ENCODE measurements at regions not wholly inside any gene's neighbourhood (a gene's known extent, or its start where the extent isn't known, plus 50 kb on each side); places are given as distances from the start of the nearest gene placed in this dataset.

DNA sequence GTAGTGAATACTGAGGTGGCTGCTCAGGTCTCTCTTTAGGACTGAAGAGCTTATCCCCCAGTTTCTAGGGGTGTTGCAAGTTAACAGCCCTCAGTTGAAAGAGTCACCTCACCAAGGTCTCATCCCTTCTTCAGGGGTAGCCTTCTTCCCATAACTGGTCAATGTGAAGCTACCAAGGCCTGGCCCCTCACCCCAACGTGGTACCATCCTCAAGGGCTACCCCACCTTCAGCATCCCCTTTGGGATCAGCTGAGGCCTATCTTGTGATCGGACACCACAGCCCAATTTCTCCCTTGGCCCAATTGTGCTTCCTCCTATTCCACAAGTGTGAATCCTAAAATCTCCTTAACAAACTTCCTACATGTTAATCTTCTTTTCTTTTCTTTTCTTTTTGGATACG, 289.5 kb upstream of the MKLN1 start:
- H3K36me3 ChIP-seq (ENCODE audit: control insufficient read depth in 2 of 2, extremely low read depth in 1 of 2, insufficient read depth in 2 of 2, low read length in 2 of 2), result no peaks in the 10 kb centered on the region
- dilution Hi-C loops (cut with MboI; ENCODE audit: extremely low pct_ligation_motif_present, low sequenced_read_pairs), result no loop called here
- no peak overlapping the region for H3K4me3 ChIP-seq (ENCODE audit: control insufficient read depth in 2 of 3, extremely low read depth in 1 of 3, insufficient read depth in 2 of 3, low read depth in 1 of 3, low read length in 3 of 3)
- H3K9ac ChIP-seq (ENCODE audit: control insufficient read depth, extremely low read depth, insufficient read depth, low read length), result no peak overlapping the region
- H3K27ac ChIP-seq (ENCODE audit: control insufficient read depth, insufficient read depth, low read length), result no peak overlapping the region
- no peaks in the 10 kb centered on the region for H3K27me3 ChIP-seq (ENCODE audit: control insufficient read depth, extremely low read depth, insufficient read depth, low read length)
- no peaks in the 10 kb centered on the region for H3K9me3 ChIP-seq (ENCODE audit: control insufficient read depth, low read depth, low read length)
- no peaks in the 10 kb centered on the region for H3K9me1 ChIP-seq (ENCODE audit: control insufficient read depth, extremely low read depth, insufficient read depth, low read length)
- FAIRE-seq, result no peak
- H2AFZ ChIP-seq (ENCODE audit: control insufficient read depth, low read length), result no peak overlapping the region
- no peaks in the 10 kb centered on the region for H4K20me1 ChIP-seq (ENCODE audit: control insufficient read depth, extremely low read depth, insufficient read depth, low read length)
- H3K79me2 ChIP-seq (ENCODE audit: control insufficient read depth, insufficient read depth, low read length), result peaks cover 6% of the 10 kb centered on the region
- peaks cover 8% of the 10 kb centered on the region for H3K4me1 ChIP-seq (ENCODE audit: control insufficient read depth, extremely low read depth, insufficient read depth, low read length)
- no peak overlapping the region for H3K4me2 ChIP-seq (ENCODE audit: control insufficient read depth, extremely low read depth, insufficient read depth, low read depth, low read length)
- TF ChIP-seq, protein P1, sequence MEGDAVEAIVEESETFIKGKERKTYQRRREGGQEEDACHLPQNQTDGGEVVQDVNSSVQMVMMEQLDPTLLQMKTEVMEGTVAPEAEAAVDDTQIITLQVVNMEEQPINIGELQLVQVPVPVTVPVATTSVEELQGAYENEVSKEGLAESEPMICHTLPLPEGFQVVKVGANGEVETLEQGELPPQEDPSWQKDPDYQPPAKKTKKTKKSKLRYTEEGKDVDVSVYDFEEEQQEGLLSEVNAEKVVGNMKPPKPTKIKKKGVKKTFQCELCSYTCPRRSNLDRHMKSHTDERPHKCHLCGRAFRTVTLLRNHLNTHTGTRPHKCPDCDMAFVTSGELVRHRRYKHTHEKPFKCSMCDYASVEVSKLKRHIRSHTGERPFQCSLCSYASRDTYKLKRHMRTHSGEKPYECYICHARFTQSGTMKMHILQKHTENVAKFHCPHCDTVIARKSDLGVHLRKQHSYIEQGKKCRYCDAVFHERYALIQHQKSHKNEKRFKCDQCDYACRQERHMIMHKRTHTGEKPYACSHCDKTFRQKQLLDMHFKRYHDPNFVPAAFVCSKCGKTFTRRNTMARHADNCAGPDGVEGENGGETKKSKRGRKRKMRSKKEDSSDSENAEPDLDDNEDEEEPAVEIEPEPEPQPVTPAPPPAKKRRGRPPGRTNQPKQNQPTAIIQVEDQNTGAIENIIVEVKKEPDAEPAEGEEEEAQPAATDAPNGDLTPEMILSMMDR (optimal IDR thresholded peaks at IDR 0.05 in 1 of 3, IDR thresholded peaks at IDR 0.05 in 1 of 3, conservative IDR thresholded peaks at IDR 0.05 in 1 of 3; ENCODE audit: extremely low read depth in 1 of 3, insufficient read depth in 2 of 3, low read length in 3 of 3), result no peak
- no peak for TF ChIP-seq EZH2 (IDR thresholded peaks at IDR 0.05; ENCODE audit: low read length)
- DNase-seq (ENCODE audit: low read depth, low spot score), result no peak

DNA sequence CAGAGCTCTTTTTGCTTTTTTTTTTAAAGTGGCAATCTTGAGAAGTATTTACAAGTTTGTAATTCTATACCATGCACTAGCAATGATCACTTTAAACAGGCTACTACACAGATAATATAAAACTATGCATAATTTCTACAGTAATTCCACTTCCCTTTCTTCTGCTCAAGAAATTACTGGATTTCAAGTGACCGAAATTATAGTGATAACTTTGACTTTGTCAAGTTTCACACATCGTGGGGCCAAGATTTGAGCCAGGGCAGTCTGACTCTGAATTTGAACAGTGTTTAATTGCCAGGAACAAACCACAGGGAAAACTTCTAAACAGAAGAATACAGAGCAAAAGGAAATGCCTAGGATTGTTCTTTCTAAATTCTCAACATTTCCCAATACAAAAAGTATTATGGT, 288.3 kb upstream of the MKLN1 start:
- no peak overlapping the region for H3K4me2 ChIP-seq (ENCODE audit: control insufficient read depth, extremely low read depth, insufficient read depth, low read depth, low read length)
- dilution Hi-C loops (cut with MboI; ENCODE audit: extremely low pct_ligation_motif_present, low sequenced_read_pairs), result no loop called here
- FAIRE-seq, result no peak
- H3K9me3 ChIP-seq (ENCODE audit: control insufficient read depth, low read depth, low read length), result no peaks in the 10 kb centered on the region
- no peak overlapping the region for H2AFZ ChIP-seq (ENCODE audit: control insufficient read depth, low read length)
- no peaks in the 10 kb centered on the region for H4K20me1 ChIP-seq (ENCODE audit: control insufficient read depth, extremely low read depth, insufficient read depth, low read length)
- TF ChIP-seq, protein P1 (optimal IDR thresholded peaks at IDR 0.05 in 1 of 3, IDR thresholded peaks at IDR 0.05 in 1 of 3, conservative IDR thresholded peaks at IDR 0.05 in 1 of 3; ENCODE audit: extremely low read depth in 1 of 3, insufficient read depth in 2 of 3, low read length in 3 of 3), result no peak
- TF ChIP-seq EZH2 (IDR thresholded peaks at IDR 0.05; ENCODE audit: low read length), result no peak
- no peaks in the 10 kb centered on the region for H3K36me3 ChIP-seq (ENCODE audit: control insufficient read depth in 2 of 2, extremely low read depth in 1 of 2, insufficient read depth in 2 of 2, low read length in 2 of 2)
- no peak overlapping the region for H3K9ac ChIP-seq (ENCODE audit: control insufficient read depth, extremely low read depth, insufficient read depth, low read length)
- H3K4me3 ChIP-seq (ENCODE audit: control insufficient read depth in 2 of 3, extremely low read depth in 1 of 3, insufficient read depth in 2 of 3, low read depth in 1 of 3, low read length in 3 of 3), result no peak overlapping the region
- H3K27me3 ChIP-seq (ENCODE audit: control insufficient read depth, extremely low read depth, insufficient read depth, low read length), result no peaks in the 10 kb centered on the region
- no peak for DNase-seq (ENCODE audit: low read depth, low spot score)
- no peaks in the 10 kb centered on the region for H3K9me1 ChIP-seq (ENCODE audit: control insufficient read depth, extremely low read depth, insufficient read depth, low read length)
- H3K4me1 ChIP-seq (ENCODE audit: control insufficient read depth, extremely low read depth, insufficient read depth, low read length), result peaks cover 8% of the 10 kb centered on the region
- peaks cover 6% of the 10 kb centered on the region for H3K79me2 ChIP-seq (ENCODE audit: control insufficient read depth, insufficient read depth, low read length)
- H3K27ac ChIP-seq (ENCODE audit: control insufficient read depth, insufficient read depth, low read length), result no peak overlapping the region

All from keratinocyte (primary cell).